H9 (cell line): ENCODE measurements at regions not wholly inside any gene's neighbourhood (a gene's known extent, or its start where the extent isn't known, plus 50 kb on each side); places are given as distances from the start of the nearest gene placed in this dataset.

Experiments
- DNase-seq: peaks from one replicate; pipeline ENCODE4 v3.0.0-alpha.2; 2017
- H2AFZ ChIP-seq: one replicate; pipeline ENCODE4 v1.6.1; 2013; ENCODE audit warnings: mild to moderate bottlenecking, low read length, control low read depth, moderate library complexity
- H2AK5ac ChIP-seq: 2 replicates; pipeline ENCODE4 v1.6.1; 2013; ENCODE audit warnings: low read length, control low read depth, mixed read lengths; ENCODE audit not compliant: insufficient read length
- H2BK120ac ChIP-seq: one replicate; pipeline ENCODE4 v1.6.1; 2013; ENCODE audit warnings: low read depth, mild to moderate bottlenecking, low read length, control low read depth, inconsistent platforms; ENCODE audit not compliant: poor library complexity, severe bottlenecking
- H2BK12ac ChIP-seq: 2 replicates; pipeline ENCODE4 v1.6.1; 2013; ENCODE audit warnings: low read length, control low read depth, mixed read lengths, low read depth; ENCODE audit not compliant: insufficient read length
- H2BK15ac ChIP-seq: 2 replicates; pipeline ENCODE4 v1.6.1; 2013; ENCODE audit warnings: low read depth, low read length, control low read depth
- H2BK20ac ChIP-seq: one replicate; pipeline ENCODE4 v1.6.1; 2013; ENCODE audit warnings: low read depth, mild to moderate bottlenecking, low read length, control low read depth, inconsistent platforms; ENCODE audit not compliant: poor library complexity, severe bottlenecking
- H2BK5ac ChIP-seq: 2 replicates; pipeline ENCODE4 v1.6.1; 2013; ENCODE audit warnings: low read length, control low read depth, mixed read lengths; ENCODE audit not compliant: insufficient read length
- H3K14ac ChIP-seq: 2 replicates; pipeline ENCODE4 v1.6.1; 2013; ENCODE audit warnings: low read length, control low read depth; ENCODE audit not compliant: insufficient read depth
- H3K18ac ChIP-seq: 2 replicates; pipeline ENCODE4 v1.6.1; 2013; ENCODE audit warnings: low read depth, mild to moderate bottlenecking, mixed read lengths, low read length, control low read depth; ENCODE audit not compliant: insufficient read length
- H3K23ac ChIP-seq: 2 replicates; pipeline ENCODE4 v1.6.1; 2013; ENCODE audit warnings: low read length, control low read depth, mixed read lengths, low read depth; ENCODE audit not compliant: insufficient read length
- H3K23me2 ChIP-seq: 2 replicates; pipeline ENCODE4 v1.6.1; 2013; ENCODE audit warnings: low read depth, mild to moderate bottlenecking, mixed read lengths, low read length, control low read depth; ENCODE audit not compliant: insufficient read length, poor library complexity, severe bottlenecking
- H3K27ac ChIP-seq: 2 replicates; pipeline ENCODE4 v1.5.1; 2013; ENCODE audit warnings: low read length, control low read depth, mixed read lengths, low read depth; ENCODE audit not compliant: insufficient read length
- H3K27me3 ChIP-seq: 2 replicates; pipeline ENCODE4 v1.6.1; 2013; ENCODE audit warnings: low read length, control low read depth, inconsistent platforms; ENCODE audit not compliant: insufficient read depth
- H3K4ac ChIP-seq: 2 replicates; pipeline ENCODE4 v1.6.1; 2013; ENCODE audit warnings: low read depth, mild to moderate bottlenecking, control low read depth, inconsistent platforms, low read length, moderate library complexity
- H3K4me1 ChIP-seq: 2 replicates; pipeline ENCODE4 v1.6.1; 2013; ENCODE audit warnings: low read length, control low read depth, inconsistent platforms; ENCODE audit not compliant: insufficient read depth
- H3K4me2 ChIP-seq: 2 replicates; pipeline ENCODE4 v1.6.1; 2013; ENCODE audit warnings: low read length, control low read depth, mixed read lengths; ENCODE audit not compliant: insufficient read length, insufficient read depth
- H3K56ac ChIP-seq: 2 replicates; pipeline ENCODE4 v1.6.1; 2013; ENCODE audit warnings: low read depth, mild to moderate bottlenecking, mixed read lengths, low read length, control low read depth; ENCODE audit not compliant: insufficient read length
- H3K79me1 ChIP-seq: 2 replicates; pipeline ENCODE4 v1.6.1; 2013; ENCODE audit warnings: low read depth, mild to moderate bottlenecking, moderate library complexity, low read length, control low read depth, inconsistent platforms; ENCODE audit not compliant: insufficient read depth, poor library complexity, severe bottlenecking
- H3K79me2 ChIP-seq: 2 replicates; pipeline ENCODE4 v1.6.1; 2013; ENCODE audit warnings: low read length, control low read depth, inconsistent platforms; ENCODE audit not compliant: insufficient read depth
- H3K9ac ChIP-seq: 2 replicates; pipeline ENCODE4 v1.6.1; 2013; ENCODE audit warnings: low read length, control low read depth, mixed read lengths; ENCODE audit not compliant: insufficient read length; ENCODE audit errors: extremely low read depth
- H3K9me3 ChIP-seq: one replicate; pipeline ENCODE4 v1.6.1; 2013; ENCODE audit warnings: low read depth, low read length, inconsistent platforms; ENCODE audit not compliant: control insufficient read depth
- H3T11ph ChIP-seq: one replicate; pipeline ENCODE4 v1.6.1; 2013; ENCODE audit warnings: mild to moderate bottlenecking, low read length, control low read depth, inconsistent platforms
- H4K20me1 ChIP-seq: one replicate; pipeline ENCODE4 v1.6.1; 2013; ENCODE audit not compliant: control insufficient read depth, insufficient read length, insufficient read depth
- H4K5ac ChIP-seq: 2 replicates; pipeline ENCODE4 v1.6.1; 2013; ENCODE audit warnings: low read depth, mild to moderate bottlenecking, mixed read lengths, low read length, control low read depth; ENCODE audit not compliant: insufficient read length
- H4K8ac ChIP-seq: replicated peaks from 2 replicates; pipeline ENCODE4 v1.6.1; 2013; ENCODE audit warnings: low read length, control low read depth, mixed read lengths, low read depth; ENCODE audit not compliant: insufficient read length
- H4K91ac ChIP-seq: 2 replicates; pipeline ENCODE4 v1.6.1; 2013; ENCODE audit warnings: low read depth, mild to moderate bottlenecking, moderate library complexity, mixed read lengths, low read length, control low read depth; ENCODE audit not compliant: insufficient read length
- H3K27ac Mint-ChIP-seq, 3 experiments: 2 replicates in 2 of 3; 3 replicates in 1 of 3; pipeline ENCODE4 v1.8.0; 2020 to 2021; ENCODE audit warnings: mixed read lengths in 3 of 3, mild to moderate bottlenecking in 1 of 3, moderate library complexity in 1 of 3
- H3K27me3 Mint-ChIP-seq: 2 replicates; pipeline ENCODE4 v1.8.0; 2021; ENCODE audit warnings: low read depth, mild to moderate bottlenecking, moderate library complexity, mixed read lengths
- H3K36me3 Mint-ChIP-seq, 3 experiments: 2 replicates in 2 of 3; 3 replicates in 1 of 3; pipeline ENCODE4 v1.8.0; 2020 to 2021; ENCODE audit warnings: low read depth in 3 of 3, mixed read lengths in 3 of 3; ENCODE audit not compliant: insufficient read depth in 1 of 3
- H3K4me1 Mint-ChIP-seq, 2 experiments: 2 replicates each; pipeline ENCODE4 v1.8.0; 2020; ENCODE audit warnings: mixed read lengths in 2 of 2
- H3K4me3 Mint-ChIP-seq, 2 experiments: 2 replicates in 1 of 2; 3 replicates in 1 of 2; pipeline ENCODE4 v1.8.0; 2020 to 2021; ENCODE audit warnings: mild to moderate bottlenecking in 2 of 2, mixed read lengths in 2 of 2, moderate library complexity in 1 of 2
- H3K9me3 Mint-ChIP-seq, 2 experiments: 2 replicates in 1 of 2; 3 replicates in 1 of 2; pipeline ENCODE4 v1.8.0; 2020; ENCODE audit warnings: mild to moderate bottlenecking in 2 of 2, mixed read lengths in 2 of 2, moderate library complexity in 1 of 2
- CTCF ChIP-seq: fragments of 200-600 bp; sonication (generic); conservative IDR thresholded peaks from 3 replicates; pipeline ENCODE4 v1.8.0; 2021; ENCODE audit warnings: antibody characterized with exemption, mild to moderate bottlenecking
- WGBS: extraction: QIAGEN DNeasy Blood & Tissue Kit; methylation state at CpG from one replicate; pipeline ENCODE4 v1.1.7; 2013; ENCODE audit warnings: missing lambda C conversion rate, low lambda C conversion rate, mixed read lengths; ENCODE audit not compliant: insufficient read length; ENCODE audit errors: extremely low coverage; 5-methylcytosine and 5-hydroxymethylcytosine counted together

GRCh38 chr13:105541565-105541964, 993.9 kb downstream of the EFNB2 start:
- DNase-seq, result no peak
- Histone ChIP-seq H4K20me1 (no peaks in the 10 kb centered on the region), H3T11ph (no peak overlapping the region), H3K27ac (no peak overlapping the region), H3K9ac (no peak overlapping the region), H4K5ac (no peak overlapping the region), H3K79me2 (no peaks in the 10 kb centered on the region), H2AK5ac (no peak overlapping the region), H3K9me3 (no peaks in the 10 kb centered on the region), H3K56ac (no peak overlapping the region), H2BK15ac (no peak overlapping the region), H2BK20ac (no peak overlapping the region), H3K4ac (no peak overlapping the region), H3K27me3 (no peaks in the 10 kb centered on the region), H2BK12ac (no peak overlapping the region), H2BK120ac (no peak overlapping the region), H4K8ac (no peak overlapping the region), H3K4me1 (no peaks in the 10 kb centered on the region), H3K79me1 (no peaks in the 10 kb centered on the region), H3K23ac (no peak overlapping the region), H3K23me2 (no peaks in the 10 kb centered on the region), H2BK5ac (no peak overlapping the region), H3K14ac (no peak overlapping the region), H3K18ac (no peak overlapping the region), H4K91ac (no peak overlapping the region), H3K4me2 (no peak overlapping the region), H2AFZ (no peak overlapping the region)
- Mint-ChIP-seq H3K36me3 (no peaks in the 10 kb centered on the region), H3K27ac (no peak overlapping the region), H3K27me3 (no peaks in the 10 kb centered on the region), H3K9me3 (no peaks in the 10 kb centered on the region), H3K4me1 (peaks cover 4 to 5% of the 10 kb centered on the region in 2 experiments), H3K4me3 (no peak overlapping the region)
- TF ChIP-seq CTCF, result no peak
- WGBS, result no CpG with 5 or more reads among the region's 2 CpGs
